Trophoblast cell (in vitro differentiated cells and primary cell): ENCODE measurements at regions not wholly inside any gene's neighbourhood (a gene's known extent, or its start where the extent isn't known, plus 50 kb on each side); places are given as distances from the start of the nearest gene placed in this dataset.

ENCODE experiments used
- DNase-seq, 2 donors: peaks; one replicate each; pipeline ENCODE4 v3.0.0-alpha.2; 2016
- H2AFZ ChIP-seq: 2 replicates; pipeline ENCODE4 v1.6.1; 2013; ENCODE audit warnings: low read length, moderate library complexity, mild to moderate bottlenecking; ENCODE audit not compliant: insufficient read depth, poor library complexity
- H2AK5ac ChIP-seq: 2 replicates; pipeline ENCODE4 v1.6.1; 2013; ENCODE audit warnings: mild to moderate bottlenecking, low read length
- H2BK120ac ChIP-seq: 2 replicates; pipeline ENCODE4 v1.6.1; 2013; ENCODE audit warnings: low read length, mild to moderate bottlenecking, moderate library complexity; ENCODE audit not compliant: insufficient read depth, poor library complexity
- H2BK12ac ChIP-seq: 2 replicates; pipeline ENCODE4 v1.6.1; 2013; ENCODE audit warnings: mild to moderate bottlenecking, low read length, moderate library complexity
- H2BK5ac ChIP-seq: 2 replicates; pipeline ENCODE4 v1.6.1; 2013; ENCODE audit warnings: low read length, low read depth, moderate library complexity, mild to moderate bottlenecking; ENCODE audit not compliant: poor library complexity
- H3K14ac ChIP-seq: 2 replicates; pipeline ENCODE4 v1.6.1; 2013; ENCODE audit warnings: mild to moderate bottlenecking, low read length
- H3K18ac ChIP-seq: 2 replicates; pipeline ENCODE4 v1.6.1; 2013; ENCODE audit warnings: mild to moderate bottlenecking, low read length
- H3K23ac ChIP-seq: 2 replicates; pipeline ENCODE4 v1.6.1; 2013; ENCODE audit warnings: low read length
- H3K27ac ChIP-seq: 2 replicates; pipeline ENCODE4 v1.5.1; 2013; ENCODE audit warnings: low read depth, mild to moderate bottlenecking, inconsistent platforms, low read length, moderate library complexity
- H3K27me3 ChIP-seq: 2 replicates; pipeline ENCODE4 v1.6.1; 2013; ENCODE audit warnings: inconsistent platforms, mild to moderate bottlenecking, low read length, moderate library complexity; ENCODE audit not compliant: insufficient read depth
- H3K36me3 ChIP-seq, 2 experiments: 1 replicate in 1 of 2; 2 replicates in 1 of 2; pipeline ENCODE4 v1.6.1; 2013; ENCODE audit warnings: low read length in 2 of 2, mild to moderate bottlenecking in 2 of 2, moderate library complexity in 1 of 2; ENCODE audit not compliant: insufficient read depth in 2 of 2, control insufficient read depth in 1 of 2
- H3K4ac ChIP-seq: 2 replicates; pipeline ENCODE4 v1.6.1; 2013; ENCODE audit warnings: low read depth, mild to moderate bottlenecking, low read length, moderate library complexity
- H3K4me1 ChIP-seq, 2 experiments: 1 replicate in 1 of 2; 2 replicates in 1 of 2; pipeline ENCODE4 v1.6.1; 2013; ENCODE audit warnings: low read length in 2 of 2, mild to moderate bottlenecking in 2 of 2, moderate library complexity in 1 of 2; ENCODE audit not compliant: insufficient read depth in 2 of 2, control insufficient read depth in 1 of 2
- H3K4me2 ChIP-seq: 2 replicates; pipeline ENCODE4 v1.6.1; 2013; ENCODE audit warnings: inconsistent platforms, mild to moderate bottlenecking, low read length, moderate library complexity
- H3K4me3 ChIP-seq: 2 replicates; pipeline ENCODE4 v1.5.1; 2013; ENCODE audit warnings: mild to moderate bottlenecking, low read depth, low read length, inconsistent platforms
- H3K79me1 ChIP-seq: one replicate; pipeline ENCODE4 v1.6.1; 2013; ENCODE audit warnings: low read length
- H3K79me2 ChIP-seq: 2 replicates; pipeline ENCODE4 v1.6.1; 2013; ENCODE audit warnings: low read length, mild to moderate bottlenecking; ENCODE audit not compliant: control insufficient read depth, insufficient read depth, poor library complexity
- H3K9ac ChIP-seq: 2 replicates; pipeline ENCODE4 v1.6.1; 2013; ENCODE audit warnings: mild to moderate bottlenecking, low read length
- H3K9me3 ChIP-seq: 2 replicates; pipeline ENCODE4 v1.6.1; 2013; ENCODE audit warnings: low read depth, mild to moderate bottlenecking, control low read depth, inconsistent platforms, low read length; ENCODE audit not compliant: insufficient read depth
- H4K12ac ChIP-seq: 2 replicates; pipeline ENCODE4 v1.6.1; 2013; ENCODE audit warnings: low read depth, mild to moderate bottlenecking, low read length, moderate library complexity
- H4K8ac ChIP-seq: 2 replicates; pipeline ENCODE4 v1.6.1; 2013; ENCODE audit warnings: low read depth, mild to moderate bottlenecking, low read length, moderate library complexity
- H4K91ac ChIP-seq: one replicate; pipeline ENCODE4 v1.6.1; 2013; ENCODE audit warnings: low read depth, mild to moderate bottlenecking, low read length, moderate library complexity
- WGBS: extraction: QIAGEN DNeasy Blood & Tissue Kit; methylation state at CpG from one replicate; pipeline ENCODE4 v1.1.7; 2013; ENCODE audit warnings: missing lambda C conversion rate; ENCODE audit not compliant: insufficient read length, insufficient coverage; ENCODE audit errors: extremely low coverage; 5-methylcytosine and 5-hydroxymethylcytosine counted together

DNA sequence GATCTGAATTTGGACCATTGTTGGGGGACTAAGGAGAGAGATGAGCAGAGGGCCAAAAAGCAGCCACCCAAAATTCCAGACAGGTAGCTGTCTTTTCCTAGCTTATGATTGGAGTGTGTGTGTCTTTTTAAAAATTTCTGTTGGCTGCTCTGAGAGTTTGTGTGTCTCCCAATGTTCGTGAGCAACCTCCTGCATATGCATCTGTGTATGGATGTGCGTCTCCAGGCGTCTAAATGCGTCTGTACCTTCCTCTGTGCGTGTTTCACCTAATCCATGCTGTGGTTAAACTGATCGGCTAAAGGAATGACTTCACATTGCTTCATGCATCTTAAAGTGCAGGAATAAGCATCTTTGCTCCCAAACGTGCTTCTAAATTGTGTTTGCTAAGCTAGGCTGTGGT, 65.5 kb upstream of the LAS1L start:
- no peak overlapping the region for H3K27ac ChIP-seq
- no peak overlapping the region for H2BK120ac ChIP-seq
- no peak overlapping the region for H4K91ac ChIP-seq
- no peak overlapping the region for H3K4ac ChIP-seq
- no peak overlapping the region for H2AFZ ChIP-seq
- H2BK12ac ChIP-seq, result no peak overlapping the region
- no peak overlapping the region for H4K12ac ChIP-seq
- WGBS, result no CpG with 5 or more reads among the region's 7 CpGs
- peaks cover 0 to 4% of the 10 kb centered on the region in 2 experiments for H3K4me1 ChIP-seq
- H3K79me1 ChIP-seq, result peaks cover 3% of the 10 kb centered on the region
- no peaks in the 10 kb centered on the region for H3K36me3 ChIP-seq
- no peak for DNase-seq
- H2AK5ac ChIP-seq, result no peak overlapping the region
- H2BK5ac ChIP-seq, result no peak overlapping the region
- no peak overlapping the region for H4K8ac ChIP-seq
- no peaks in the 10 kb centered on the region for H3K27me3 ChIP-seq
- no peaks in the 10 kb centered on the region for H3K79me2 ChIP-seq
- H3K4me3 ChIP-seq, result no peak overlapping the region
- H3K9ac ChIP-seq, result no peak overlapping the region
- no peak overlapping the region for H3K18ac ChIP-seq
- no peaks in the 10 kb centered on the region for H3K9me3 ChIP-seq
- H3K23ac ChIP-seq, result no peak overlapping the region
- H3K4me2 ChIP-seq, result no peak overlapping the region
- H3K14ac ChIP-seq, result no peak overlapping the region

DNA sequence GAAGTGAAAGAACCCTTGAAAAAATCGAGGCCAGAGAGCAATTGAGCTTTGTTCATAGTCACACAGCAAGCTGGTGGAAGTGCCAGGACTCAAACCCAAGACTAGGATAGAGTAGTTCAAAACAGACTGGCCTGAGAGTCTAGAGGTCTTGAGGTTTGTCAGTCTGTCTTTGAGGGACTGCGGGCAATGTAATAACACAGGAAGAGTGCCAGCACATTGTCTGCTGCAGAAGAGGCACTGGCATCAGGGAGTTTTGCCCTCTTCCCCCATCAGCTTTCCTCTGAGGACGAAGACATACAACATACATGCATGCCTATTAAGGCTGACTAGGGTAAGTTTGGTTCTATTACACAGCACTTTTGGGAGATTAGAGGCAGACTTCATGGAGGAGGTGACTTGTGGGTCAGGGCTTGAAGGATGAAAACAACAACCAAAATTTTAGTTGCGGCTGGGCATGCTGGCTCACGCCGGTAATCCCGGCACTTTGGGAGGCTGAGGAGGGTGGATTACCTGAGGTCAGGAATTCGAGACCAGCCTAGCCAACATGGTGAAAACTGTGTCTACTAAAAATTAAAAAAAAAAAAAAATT, 64.1 kb upstream of the LAS1L start:
- Histone ChIP-seq H3K9ac (no peak overlapping the region), H3K27me3 (no peaks in the 10 kb centered on the region), H3K27ac (no peak overlapping the region), H3K4ac (no peak overlapping the region), H3K18ac (no peak overlapping the region), H2BK120ac (no peak overlapping the region), H2AK5ac (no peak overlapping the region), H4K91ac (no peak overlapping the region), H3K4me2 (no peak overlapping the region), H3K9me3 (no peaks in the 10 kb centered on the region), H3K23ac (no peak overlapping the region), H3K79me1 (peaks cover 3% of the 10 kb centered on the region), H3K14ac (no peak overlapping the region), H3K4me1 (peaks cover 0 to 4% of the 10 kb centered on the region in 2 experiments), H3K36me3 (no peaks in the 10 kb centered on the region), H3K79me2 (no peaks in the 10 kb centered on the region), H2AFZ (no peak overlapping the region), H2BK5ac (no peak overlapping the region), H4K8ac (no peak overlapping the region), H4K12ac (no peak overlapping the region), H3K4me3 (no peak overlapping the region), H2BK12ac (no peak overlapping the region)
- no peak for DNase-seq
- no CpG with 5 or more reads among the region's 8 CpGs for WGBS

DNA sequence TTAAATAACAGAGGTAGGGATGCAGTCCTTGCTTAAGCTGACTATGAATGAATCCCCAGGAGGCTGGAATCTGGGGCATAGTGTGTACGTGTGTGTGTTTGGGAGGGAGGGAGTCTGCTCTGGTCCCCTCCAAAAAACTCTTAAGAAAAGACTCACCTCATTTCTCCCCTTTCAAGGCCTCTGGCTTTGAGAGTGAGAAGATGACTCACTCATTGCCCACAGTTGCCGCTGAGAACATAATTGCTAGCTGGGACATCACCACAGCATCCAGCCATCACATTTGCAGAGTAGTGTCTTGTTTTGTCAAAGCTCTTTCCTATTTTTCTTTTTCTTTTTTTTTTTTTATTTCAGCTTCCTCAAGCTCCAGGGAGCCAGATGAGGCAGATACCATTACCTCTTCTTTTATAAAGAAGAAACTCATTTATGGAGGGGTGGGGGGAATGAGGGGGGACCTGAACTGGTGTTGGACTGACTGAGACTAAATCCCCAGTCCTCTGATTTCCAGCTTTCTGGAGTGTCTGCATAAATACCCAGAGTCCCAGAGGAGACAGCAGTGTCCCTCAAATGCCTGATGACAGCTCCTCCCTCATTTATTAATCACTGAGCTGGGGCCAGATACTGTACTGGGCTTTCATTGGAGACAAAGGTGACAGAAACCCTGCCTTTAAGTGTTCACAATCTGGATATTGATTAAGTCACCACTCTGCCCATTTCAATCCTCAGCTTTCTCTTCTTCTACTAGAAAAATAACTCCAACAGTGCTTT, 61.9 kb upstream of the LAS1L start:
- H2AFZ ChIP-seq, result no peak overlapping the region
- no peak overlapping the region for H3K18ac ChIP-seq
- no peaks in the 10 kb centered on the region for H3K27me3 ChIP-seq
- H4K8ac ChIP-seq, result no peak overlapping the region
- H3K4me2 ChIP-seq, result no peak overlapping the region
- H2BK120ac ChIP-seq, result no peak overlapping the region
- peak in 1 of 2 donors; percentile 8 for DNase-seq
- no peak overlapping the region for H3K23ac ChIP-seq
- H3K4me3 ChIP-seq, result no peak overlapping the region
- no peak overlapping the region for H3K4ac ChIP-seq
- H3K79me2 ChIP-seq, result no peaks in the 10 kb centered on the region
- no peak overlapping the region for H2BK12ac ChIP-seq
- H3K14ac ChIP-seq, result no peak overlapping the region
- no peak overlapping the region for H2AK5ac ChIP-seq
- peak overlapping the region; percentile 62 for H4K91ac ChIP-seq
- H3K27ac ChIP-seq, result no peak overlapping the region
- peaks cover 0 to under 1% of the 10 kb centered on the region in 2 experiments for H3K4me1 ChIP-seq
- no CpG with 5 or more reads among the region's 2 CpGs for WGBS
- H3K9ac ChIP-seq, result no peak overlapping the region
- H3K36me3 ChIP-seq, result no peaks in the 10 kb centered on the region
- no peaks in the 10 kb centered on the region for H3K9me3 ChIP-seq
- no peak overlapping the region for H4K12ac ChIP-seq
- peaks cover 3% of the 10 kb centered on the region for H3K79me1 ChIP-seq
- H2BK5ac ChIP-seq, result no peak overlapping the region

DNA sequence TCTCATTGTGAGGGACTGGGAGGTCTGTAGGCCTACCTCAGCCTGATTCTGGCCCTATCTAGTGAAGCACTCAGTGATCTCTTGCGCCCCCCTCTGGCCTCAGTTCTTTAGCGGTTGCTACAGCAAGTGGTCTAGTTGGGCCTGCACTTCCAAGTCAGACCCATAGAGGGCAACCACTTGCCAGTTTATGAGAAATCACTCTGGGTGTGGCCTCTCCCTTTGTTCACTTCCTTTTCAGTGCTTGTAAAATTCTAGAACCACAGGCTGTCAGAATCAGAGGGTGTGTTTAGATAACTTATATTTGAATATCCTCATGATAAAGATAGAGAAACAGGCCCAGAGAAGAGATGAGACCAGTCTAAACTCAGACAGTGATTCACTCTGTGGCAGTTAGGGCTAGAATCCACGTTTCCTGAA, 60.9 kb upstream of the LAS1L start:
- peak overlapping the region; percentile 19 for H4K8ac ChIP-seq
- WGBS, result no CpG with 5 or more reads among the region's 3 CpGs

More for the DNA sequence above, 60.9 kb upstream of the LAS1L start:
- Histone ChIP-seq H3K36me3 (no peaks in the 10 kb centered on the region), H3K9ac (no peak overlapping the region), H4K91ac (peak overlapping the region; percentile 62), H4K12ac (no peak overlapping the region), H2AFZ (no peak overlapping the region), H3K79me1 (peaks cover 3% of the 10 kb centered on the region), H2AK5ac (no peak overlapping the region), H2BK5ac (peak overlapping the region; percentile 40), H3K27ac (no peak overlapping the region), H3K18ac (no peak overlapping the region), H3K79me2 (no peaks in the 10 kb centered on the region), H3K4ac (no peak overlapping the region), H3K23ac (no peak overlapping the region), H2BK12ac (no peak overlapping the region), H3K9me3 (no peaks in the 10 kb centered on the region), H3K4me3 (no peak overlapping the region), H3K14ac (no peak overlapping the region), H3K4me1 (no peaks in the 10 kb centered on the region), H3K27me3 (no peaks in the 10 kb centered on the region), H2BK120ac (no peak overlapping the region), H3K4me2 (no peak overlapping the region)
- peak; percentile 81 to 88 for DNase-seq
